OCI-LY3 (cell line): ENCODE measurements at regions not wholly inside any gene's neighbourhood (a gene's known extent, or its start where the extent isn't known, plus 50 kb on each side); places are given as distances from the start of the nearest gene placed in this dataset.

Experiments used
- H2AFZ ChIP-seq: fragments of 200-600, 300-600 bp; shearing (Covaris generic); 2 replicates; pipeline ENCODE4 v1.6.0; 2014; ENCODE audit warnings: antibody characterized with exemption, low read depth, low read length
- H3K27ac ChIP-seq: fragments of 200-600, 300-600 bp; sonication (generic); 2 replicates; pipeline ENCODE4 v1.5.1; 2014; ENCODE audit warnings: mild to moderate bottlenecking, low read length, moderate library complexity, mixed read lengths
- H3K27me3 ChIP-seq: fragments of 200-600, 300-600 bp; sonication (generic); 2 replicates; pipeline ENCODE4 v1.6.1; 2014; ENCODE audit warnings: low read depth, low read length, mixed read lengths
- H3K36me3 ChIP-seq: fragments of 200-600, 300-600 bp; sonication (generic); replicated peaks from 2 replicates; pipeline ENCODE3; 2014; ENCODE audit warnings: low read depth, low read length, mixed read lengths
- H3K4me1 ChIP-seq: fragments of 300-600, 200-600 bp; sonication (generic); 2 replicates; pipeline ENCODE4 v1.6.1; 2014; ENCODE audit warnings: low read length, mixed read lengths
- H3K4me2 ChIP-seq: fragments of 200-600, 300-600 bp; sonication (generic); 2 replicates; pipeline ENCODE4 v1.6.1; 2014; ENCODE audit warnings: low read length, mixed read lengths
- H3K4me3 ChIP-seq: fragments of 300-600, 200-600 bp; sonication (generic); 2 replicates; pipeline ENCODE4 v1.5.1; 2014; ENCODE audit warnings: antibody characterized with exemption, mild to moderate bottlenecking, low read length, moderate library complexity
- H3K79me2 ChIP-seq: fragments of 300-600, 200-600 bp; shearing (Covaris generic); 2 replicates; pipeline ENCODE4 v1.6.1; 2014; ENCODE audit warnings: mild to moderate bottlenecking, low read length, mixed read lengths
- H3K9ac ChIP-seq: fragments of 300-600, 200-600 bp; shearing (Covaris generic); 2 replicates; pipeline ENCODE4 v1.6.0; 2014; ENCODE audit warnings: mild to moderate bottlenecking, low read length, moderate library complexity
- H3K9me3 ChIP-seq: fragments of 200-600, 300-600 bp; shearing (Covaris generic); 2 replicates; pipeline ENCODE4 v1.6.1; 2014; ENCODE audit warnings: low read length, mixed read lengths; ENCODE audit not compliant: insufficient read depth
- H4K20me1 ChIP-seq: fragments of 200-600, 300-600 bp; sonication (generic); 2 replicates; pipeline ENCODE4 v1.6.1; 2016; ENCODE audit warnings: low read length, mixed read lengths; ENCODE audit not compliant: insufficient read depth
- CTCF ChIP-seq: fragments of 200-600, 300-600 bp; sonication (generic); IDR thresholded peaks from 2 replicates; pipeline ENCODE4 v1.5.1; 2014; ENCODE audit warnings: antibody characterized with exemption, low read length, low read depth
- EZH2phosphoT487 ChIP-seq: fragments of 200-600 bp; shearing (Covaris generic); IDR thresholded peaks from 2 replicates; pipeline ENCODE4 v1.6.1; 2018; ENCODE audit warnings: antibody characterized with exemption, mixed run types, low read depth

DNA sequence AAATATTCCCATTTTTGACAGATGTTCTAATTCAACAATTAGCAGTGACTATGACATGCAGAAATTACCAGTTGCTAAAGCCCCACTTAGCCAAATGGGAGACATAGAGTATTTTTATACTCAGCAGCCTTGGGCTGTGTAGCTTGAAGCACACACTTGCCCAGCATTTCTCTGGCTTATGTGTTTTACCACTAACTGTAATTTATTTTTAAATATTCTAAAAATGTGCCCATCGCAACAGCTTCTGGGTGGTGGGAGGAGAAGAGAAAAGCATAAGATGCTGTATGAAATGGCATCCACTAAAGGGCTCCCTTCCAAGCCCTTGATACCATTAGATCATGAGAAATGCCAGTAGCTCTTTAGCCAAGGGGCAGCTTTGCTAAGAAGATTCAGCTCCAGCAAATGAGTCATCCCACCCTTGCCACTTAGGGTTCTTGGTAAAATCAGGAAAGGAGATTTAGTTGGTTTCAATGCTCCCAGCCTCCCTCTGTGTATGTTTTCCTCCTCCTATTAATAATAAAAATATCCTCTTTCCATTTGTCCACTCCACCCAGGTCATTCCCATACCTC is 462.7 kb upstream of the DEPDC1 start:
- Histone ChIP-seq H3K79me2 (no peaks in the 10 kb centered on the region), H2AFZ (no peak overlapping the region), H3K36me3 (no peaks in the 10 kb centered on the region), H3K4me1 (no peaks in the 10 kb centered on the region), H4K20me1 (no peaks in the 10 kb centered on the region), H3K9me3 (no peaks in the 10 kb centered on the region), H3K4me3 (no peak overlapping the region), H3K27me3 (no peaks in the 10 kb centered on the region), H3K9ac (no peak overlapping the region), H3K4me2 (no peak overlapping the region), H3K27ac (no peak overlapping the region)
- TF ChIP-seq CTCF (no peak), EZH2phosphoT487 (no peak)

DNA sequence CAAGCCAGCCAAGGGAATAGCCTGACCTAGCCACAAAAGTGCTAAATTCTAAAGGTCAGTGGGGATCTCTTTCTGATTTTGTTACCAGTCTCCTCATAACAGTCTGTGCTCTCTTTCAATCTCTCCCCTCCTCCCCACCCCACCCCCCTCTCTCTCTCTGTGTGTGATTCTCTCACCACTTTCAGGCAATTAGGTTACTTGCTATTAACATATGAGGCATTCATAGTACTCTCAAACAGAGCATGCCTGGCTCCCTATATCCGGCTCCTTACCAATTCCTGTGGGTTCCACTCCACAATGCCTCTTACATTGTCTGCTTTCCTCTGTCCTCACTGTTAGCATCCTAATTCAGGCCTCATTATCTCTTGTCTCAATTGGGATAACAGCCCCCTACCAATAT is 464.3 kb upstream of the DEPDC1 start:
- Histone ChIP-seq H2AFZ (no peak overlapping the region), H3K27me3 (no peaks in the 10 kb centered on the region), H3K4me2 (no peak overlapping the region), H4K20me1 (no peaks in the 10 kb centered on the region), H3K9me3 (no peaks in the 10 kb centered on the region), H3K36me3 (no peaks in the 10 kb centered on the region), H3K27ac (no peak overlapping the region), H3K9ac (no peak overlapping the region), H3K4me1 (no peaks in the 10 kb centered on the region), H3K79me2 (no peaks in the 10 kb centered on the region), H3K4me3 (no peak overlapping the region)
- TF ChIP-seq EZH2phosphoT487 (no peak), CTCF (no peak)

DNA sequence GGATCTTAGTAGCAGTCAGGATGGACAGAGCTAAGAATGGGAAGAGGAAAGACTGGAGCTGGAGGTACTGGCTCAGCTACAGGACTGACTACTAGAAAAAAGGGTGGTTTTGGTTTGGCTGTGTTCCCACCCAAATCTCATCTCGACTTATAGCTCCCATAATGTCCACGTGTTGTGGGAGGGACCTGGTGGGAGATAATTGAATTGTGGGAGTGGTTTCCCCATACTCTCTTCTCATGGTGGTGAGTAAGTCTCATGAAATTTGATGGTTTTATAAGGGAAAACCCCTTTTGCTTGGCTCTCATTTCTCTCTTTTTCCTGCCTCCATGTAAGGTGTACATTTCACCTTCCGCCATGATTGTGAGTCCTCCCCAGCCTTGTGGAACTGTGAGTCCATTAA is 466.5 kb upstream of the DEPDC1 start:
- Histone ChIP-seq H3K4me3 (no peak overlapping the region), H3K9me3 (no peaks in the 10 kb centered on the region), H3K9ac (no peak overlapping the region), H4K20me1 (no peaks in the 10 kb centered on the region), H2AFZ (no peak overlapping the region), H3K4me1 (no peaks in the 10 kb centered on the region), H3K27ac (no peak overlapping the region), H3K79me2 (no peaks in the 10 kb centered on the region), H3K4me2 (no peak overlapping the region), H3K27me3 (no peaks in the 10 kb centered on the region), H3K36me3 (no peaks in the 10 kb centered on the region)
- TF ChIP-seq EZH2phosphoT487 (no peak), CTCF (no peak)

DNA sequence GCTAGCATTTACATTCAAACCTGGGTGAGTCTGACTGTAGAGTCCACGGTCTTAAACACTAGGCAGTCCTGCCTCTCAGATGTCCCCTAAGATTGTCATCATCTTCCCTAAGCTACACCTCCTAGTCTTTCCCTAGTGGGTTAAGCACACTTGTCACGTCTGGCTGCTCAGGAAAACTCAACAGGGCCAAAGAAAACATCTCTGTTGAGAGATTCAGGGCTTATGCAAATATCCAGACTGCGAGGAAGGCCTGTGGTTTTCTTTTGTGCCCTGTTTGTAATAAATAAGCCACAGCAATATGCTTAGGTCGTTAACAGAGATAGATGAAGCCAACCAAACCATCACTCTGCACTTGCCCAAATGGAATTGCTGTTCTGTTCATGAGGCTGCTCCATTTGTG is 472.6 kb upstream of the DEPDC1 start:
- TF ChIP-seq EZH2phosphoT487 = no peak
- no peak for TF ChIP-seq CTCF
- H3K4me1 ChIP-seq = no peaks in the 10 kb centered on the region
- no peaks in the 10 kb centered on the region for H3K79me2 ChIP-seq
- H3K36me3 ChIP-seq = no peaks in the 10 kb centered on the region
- no peak overlapping the region for H3K27ac ChIP-seq
- H4K20me1 ChIP-seq = no peaks in the 10 kb centered on the region
- H2AFZ ChIP-seq = no peak overlapping the region
- H3K4me3 ChIP-seq = no peak overlapping the region
- H3K9ac ChIP-seq = no peak overlapping the region
- no peaks in the 10 kb centered on the region for H3K27me3 ChIP-seq
- H3K9me3 ChIP-seq = no peaks in the 10 kb centered on the region
- no peak overlapping the region for H3K4me2 ChIP-seq
